HG03039 (cell line): ENCODE measurements at regions not wholly inside any gene's neighbourhood (a gene's known extent, or its start where the extent isn't known, plus 50 kb on each side); places are given as distances from the start of the nearest gene placed in this dataset.
"Not testable (repeated sequence)": the region's sequence is repeated elsewhere in the genome, so short reads cannot be mapped to it uniquely, and the experiment has no call there.

Experiments
- ATAC-seq: cut with Tn5 transposase; IDR thresholded peaks from one replicate; pipeline ENCODE4 v1.9.1; 2021; ENCODE audit warnings: mild to moderate bottlenecking, moderate library complexity; ENCODE audit not compliant: unreplicated experiment

DNA sequence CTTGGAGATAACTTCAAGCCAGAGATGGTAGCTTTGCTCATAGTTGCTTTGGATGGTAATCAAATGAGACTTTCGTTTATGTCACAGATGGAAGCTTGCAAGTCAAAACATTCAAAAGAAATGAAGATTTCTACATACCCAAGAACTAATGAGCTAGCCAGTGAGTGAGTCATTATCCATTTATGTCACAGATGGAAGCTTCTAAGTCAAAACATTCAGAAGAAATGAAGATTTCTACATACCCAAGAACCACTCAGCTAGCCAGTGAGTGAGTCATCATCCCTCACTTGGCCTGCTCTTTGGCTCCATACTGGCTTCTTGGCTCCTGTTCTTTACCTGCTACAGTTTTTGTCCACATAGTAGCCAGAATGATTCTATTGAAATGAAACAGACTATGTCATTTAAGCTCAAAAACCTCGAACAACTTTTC, 559.8 kb upstream of the CBLB start:
- ATAC-seq = peak; percentile 50

GRCh38 chr3:106431721-106432120, 562.9 kb upstream of the CBLB start:
- ATAC-seq = no peak

DNA sequence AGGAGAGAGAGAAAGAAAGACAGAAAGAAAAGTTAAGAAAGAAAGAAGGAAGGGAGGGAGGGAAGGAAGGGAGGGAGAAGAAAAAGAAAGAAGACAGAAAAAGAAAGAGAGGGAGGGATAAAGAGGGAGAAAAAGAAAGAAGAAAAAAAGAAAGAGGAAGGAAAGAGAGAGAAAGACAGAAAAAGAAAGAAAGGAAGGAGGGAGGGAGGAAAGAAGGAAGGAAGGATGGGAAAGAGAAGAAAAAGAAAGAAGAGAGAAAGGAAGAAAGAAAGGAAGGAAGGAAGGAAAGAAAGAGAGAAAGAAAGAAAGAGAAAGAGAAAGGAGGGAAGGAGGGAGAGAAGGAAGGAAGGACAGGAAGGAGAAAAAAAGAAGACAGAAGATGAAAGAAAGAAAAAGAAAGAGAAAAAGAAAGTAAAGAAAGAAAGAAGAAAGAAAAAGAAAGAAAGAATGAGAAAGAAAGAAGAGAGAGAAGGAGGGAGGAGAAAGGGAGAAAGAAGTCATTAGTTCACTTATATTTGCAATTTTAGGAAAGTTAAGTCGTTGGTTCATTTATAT, 567.2 kb upstream of the CBLB start:
- no peak for ATAC-seq

- no peak for ATAC-seq
These were observed 570.1 kb upstream of the CBLB start for GRCh38 chr3:106438887-106439286.

GRCh38 chr3:106440672-106441071, 571.9 kb upstream of the CBLB start:
- no peak for ATAC-seq

GRCh38 chr3:106446271-106446670, 577.5 kb upstream of the CBLB start:
- ATAC-seq = no peak

GRCh38 chr3:106447723-106448301, 579.0 kb upstream of the CBLB start:
- ATAC-seq = no peak

GRCh38 chr3:106448372-106448966, 579.7 kb upstream of the CBLB start:
- ATAC-seq = not testable (repeated sequence)

DNA sequence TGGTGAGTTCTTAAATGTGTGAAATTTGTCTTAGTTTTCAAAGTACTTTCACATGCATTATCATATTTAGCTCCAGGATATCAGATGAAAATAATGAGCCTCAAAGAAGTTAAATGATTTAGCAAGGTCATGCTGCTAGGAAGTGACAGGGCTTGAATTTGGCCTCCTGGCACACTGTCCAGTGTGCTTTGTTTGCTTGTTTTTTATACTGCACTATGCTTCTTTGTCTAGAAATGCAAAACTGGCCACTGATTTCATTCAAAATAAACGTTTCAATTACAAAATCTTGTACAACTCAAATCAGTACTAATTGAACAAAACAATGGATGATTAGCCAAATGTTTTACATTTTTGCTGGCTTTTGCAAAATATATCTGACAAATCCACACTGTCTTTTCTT, 583.3 kb upstream of the CBLB start:
- no peak for ATAC-seq

DNA sequence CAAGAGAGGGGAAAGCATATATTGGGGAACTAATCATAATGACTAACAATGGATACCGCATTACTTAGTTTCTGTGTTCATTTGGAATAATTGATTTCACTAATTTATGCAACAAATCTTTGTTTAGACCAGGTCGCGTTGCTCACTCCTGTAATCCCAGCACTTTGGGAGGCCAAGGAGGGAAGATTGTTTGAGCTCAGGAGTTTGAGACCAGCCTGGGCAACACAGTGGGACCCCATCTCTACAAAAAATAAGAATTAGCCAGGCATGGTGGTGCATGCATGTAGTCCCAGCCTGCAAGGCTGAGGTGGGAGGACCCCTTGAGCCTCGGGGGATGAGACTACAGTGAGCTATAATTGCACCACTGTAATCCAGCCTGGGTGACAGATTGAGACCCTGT, 585.7 kb upstream of the CBLB start:
- no peak for ATAC-seq

- ATAC-seq = peak; percentile 93
These were observed 588.7 kb upstream of the CBLB start for GRCh38 chr3:106457281-106458180.

DNA sequence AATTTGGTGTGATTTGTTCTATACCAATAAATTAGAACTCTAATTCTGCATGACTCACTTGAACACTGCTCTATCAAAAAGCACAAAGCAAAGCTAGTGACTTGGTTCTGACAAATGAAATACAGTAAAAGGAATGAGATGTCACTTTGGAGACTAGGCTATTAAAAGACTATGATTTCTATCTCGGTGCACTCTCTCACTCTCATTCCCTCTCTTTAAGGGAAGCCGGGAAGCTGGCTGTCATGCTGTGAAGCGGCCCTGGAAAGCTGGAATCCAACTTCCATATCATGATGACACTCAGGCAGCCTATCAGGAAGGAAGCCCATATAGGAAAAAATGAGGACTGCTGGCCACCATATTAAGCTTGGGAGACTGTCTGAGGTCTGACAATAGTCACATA, 590.1 kb upstream of the CBLB start:
- no peak for ATAC-seq

- ATAC-seq = no peak
These were observed 598.1 kb upstream of the CBLB start for GRCh38 chr3:106466881-106467280.

DNA sequence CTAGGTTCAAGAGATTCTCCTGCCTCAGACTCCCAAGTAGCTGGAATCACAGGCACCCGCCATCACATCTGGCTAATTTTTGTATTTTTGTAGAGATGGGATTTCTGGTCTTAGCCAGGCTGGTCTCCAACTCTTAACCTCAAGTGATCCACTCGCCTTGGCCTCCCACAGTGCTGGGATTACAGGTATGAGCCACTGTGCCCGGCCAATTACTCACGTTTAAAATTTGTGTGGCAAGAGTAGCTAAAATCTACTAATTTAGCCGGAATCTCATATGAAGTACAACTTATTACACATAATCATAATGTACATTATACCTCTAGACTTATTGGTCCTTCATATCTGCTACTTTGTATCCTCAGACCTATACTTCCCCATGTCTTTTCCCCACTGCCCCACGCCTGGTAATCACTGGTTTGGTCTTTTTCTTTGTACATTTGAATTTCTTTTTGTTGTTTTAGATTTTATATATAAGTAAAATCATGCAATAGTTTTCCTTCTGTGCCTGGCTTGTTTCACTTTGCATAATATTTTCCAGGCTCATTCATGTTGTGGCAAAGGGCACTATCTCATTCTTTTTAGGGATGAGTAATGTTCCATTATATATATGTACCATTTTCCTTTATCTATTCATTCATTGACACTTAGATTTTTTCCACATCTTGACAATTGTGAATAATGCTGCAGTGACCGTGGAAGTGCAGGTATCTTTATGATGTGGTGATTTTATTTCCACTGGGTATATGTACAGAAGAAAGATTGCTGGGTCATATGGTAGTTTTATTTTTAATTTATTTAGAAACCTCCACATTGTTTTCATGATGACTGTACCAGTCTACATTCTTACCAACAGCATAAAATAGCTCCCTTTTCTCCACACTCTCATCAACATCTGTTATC, 605.0 kb upstream of the CBLB start:
- ATAC-seq = no peak

DNA sequence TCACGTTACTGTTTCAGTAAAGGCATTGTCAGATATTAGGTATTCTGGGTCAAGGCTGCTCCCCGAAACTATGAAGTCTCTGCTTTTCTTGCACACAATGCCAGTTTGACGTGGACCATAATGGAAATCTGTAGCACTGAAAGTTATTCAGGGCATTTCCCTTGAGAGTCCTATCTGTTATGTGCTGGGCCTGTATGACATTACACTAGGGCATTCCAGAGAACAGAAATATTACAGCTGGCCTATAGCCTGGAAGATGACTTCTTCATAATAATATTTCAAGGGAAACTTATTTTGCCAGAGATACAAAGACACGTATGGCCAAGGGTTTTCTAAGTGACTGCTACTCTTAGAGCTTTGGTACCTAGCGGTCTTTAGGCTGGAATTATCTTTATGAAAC, 613.6 kb upstream of the CBLB start:
- ATAC-seq = no peak

DNA sequence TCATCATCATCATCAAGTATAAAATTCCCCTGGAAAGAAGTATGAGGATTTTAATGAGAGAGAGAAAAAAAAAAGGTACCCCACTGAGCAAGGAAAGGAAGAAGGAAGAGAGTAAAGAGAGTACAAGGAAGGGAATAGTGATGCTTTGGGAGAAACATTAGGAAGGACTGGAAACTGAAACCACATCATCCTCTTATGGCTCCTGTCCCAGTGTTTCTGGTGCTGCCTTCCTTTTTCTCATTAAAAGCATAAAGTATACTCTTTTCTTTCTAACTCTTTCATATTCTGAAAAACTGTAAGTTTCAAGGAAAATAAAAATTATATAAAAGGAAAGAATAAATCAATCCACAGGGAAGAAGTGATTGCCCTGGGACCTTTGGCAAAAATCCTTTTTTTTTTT, 616.4 kb upstream of the CBLB start:
- ATAC-seq = no peak

DNA sequence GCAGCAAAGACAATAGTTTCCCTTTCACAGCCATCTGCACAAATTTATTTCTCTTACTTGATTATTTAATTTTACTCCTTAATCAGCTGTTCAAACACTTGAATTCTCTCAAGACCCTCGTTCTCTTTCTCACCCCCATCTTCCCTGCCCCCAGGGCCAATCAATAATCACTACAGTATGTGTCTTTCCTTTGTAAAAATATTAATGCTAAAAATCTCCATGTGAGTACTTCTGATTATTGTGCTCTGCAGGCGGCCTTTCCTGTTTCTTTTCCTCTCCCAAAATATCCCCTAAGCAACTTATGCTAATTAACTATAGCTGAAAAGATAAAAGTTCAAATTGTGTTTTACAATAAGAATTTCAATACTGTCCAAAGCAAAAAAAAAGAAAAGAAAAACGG, 617.0 kb upstream of the CBLB start:
- ATAC-seq = no peak

DNA sequence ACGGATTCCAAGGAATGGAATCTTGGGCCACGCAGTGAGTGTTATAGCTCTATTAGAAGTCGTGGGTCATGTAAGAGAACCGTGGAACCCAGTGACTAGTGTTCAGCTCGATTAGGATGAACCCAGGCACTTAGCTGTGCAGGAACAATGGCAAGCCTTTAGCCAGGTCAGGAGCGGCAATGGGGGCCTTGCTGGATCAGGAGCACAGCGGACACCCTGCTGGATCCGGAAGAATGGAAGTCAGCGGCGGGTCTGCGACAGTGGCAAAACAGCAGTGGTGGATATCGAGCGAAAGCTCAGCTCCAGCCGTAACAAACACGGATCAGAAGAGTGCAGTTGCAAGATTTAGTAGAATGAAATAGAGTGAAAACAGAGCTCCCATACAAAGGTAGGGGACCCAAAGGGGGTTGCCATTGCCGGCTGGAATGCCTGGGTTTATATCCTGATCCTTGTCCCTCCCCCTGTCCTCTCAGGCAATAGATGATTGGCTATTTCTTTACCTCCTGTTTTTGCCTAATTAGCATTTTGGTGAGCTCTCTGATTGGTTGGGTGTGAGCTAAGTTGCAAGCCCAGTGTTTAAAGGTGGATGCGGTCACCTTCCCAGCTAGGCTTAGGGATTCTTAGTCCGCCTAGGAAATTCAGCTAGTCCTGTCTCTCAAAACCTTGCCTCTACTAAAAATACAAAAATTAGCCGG, 618.3 kb upstream of the CBLB start:
- not testable (repeated sequence) for ATAC-seq

DNA sequence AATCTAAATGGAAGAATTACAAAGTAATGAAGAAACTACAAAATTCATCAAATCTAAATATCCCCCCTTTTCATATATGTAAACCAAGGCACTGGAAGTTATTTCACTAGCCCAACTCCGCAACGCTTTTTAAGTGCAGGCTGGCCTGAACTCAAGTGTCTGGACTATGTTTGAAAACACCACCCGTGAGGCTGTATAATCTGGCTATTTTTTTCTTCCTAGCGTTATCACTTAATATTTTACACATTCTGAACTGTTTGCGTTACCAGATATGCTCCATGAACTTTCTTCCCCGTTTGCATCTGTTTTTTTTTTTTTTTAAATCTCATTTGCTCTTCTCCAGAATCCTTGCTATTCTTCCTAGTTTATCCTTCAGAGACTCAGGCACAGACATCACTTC, 619.5 kb upstream of the CBLB start:
- no peak for ATAC-seq

- no peak for ATAC-seq
These were observed 623.0 kb upstream of the CBLB start for GRCh38 chr3:106491796-106492195.
